Prostate gland (tissue), 2 donors: ENCODE measurements at regions not wholly inside any gene's neighbourhood (a gene's known extent, or its start where the extent isn't known, plus 50 kb on each side); places are given as distances from the start of the nearest gene placed in this dataset.

Source experiments
- CTCF ChIP-seq, 4 experiments: fragments of 200-600 bp in 2 of 4; fragments of 450-650 bp in 2 of 4; sonication (generic) in 2 of 4; IDR thresholded peaks; 1 replicate in 3 of 4; 2 replicates in 1 of 4; pipeline ENCODE4 v1.5.1; 2016 to 2019; ENCODE audit warnings: antibody characterized with exemption in 4 of 4, mild to moderate bottlenecking in 2 of 4, moderate library complexity in 2 of 4
- POLR2A ChIP-seq: fragments of 450-650 bp; IDR thresholded peaks from one replicate; pipeline ENCODE4 v1.6.1; 2016; ENCODE audit warnings: antibody characterized with exemption, mild to moderate bottlenecking
- POLR2AphosphoS5 ChIP-seq: sonication (generic); formaldehyde crosslinking; IDR thresholded peaks from one replicate; pipeline ENCODE4 v1.6.1; 2017; ENCODE audit warnings: antibody characterized with exemption

GRCh38 chr3:168622795-168623194 lies 527.1 kb upstream of the GOLIM4 start:
- no peak for TF ChIP-seq POLR2A
- TF ChIP-seq CTCF (IDR thresholded peaks at IDR 0.05), result no peak
- no peak for TF ChIP-seq POLR2AphosphoS5
